Panc1 (cell line): ENCODE measurements at regions not wholly inside any gene's neighbourhood (a gene's known extent, or its start where the extent isn't known, plus 50 kb on each side); places are given as distances from the start of the nearest gene placed in this dataset.

Experiments
- ATAC-seq: fragments of 200-7000 bp; cut with Tn5 transposase; 2 replicates; pipeline ENCODE4 v1.9.1; 2020; ENCODE audit warnings: mild to moderate bottlenecking, moderate library complexity
- BruUV-seq: library from RNA; stranded (reverse); fragments of 400-500 nt; replicated peaks from 2 replicates; lab custom pipeline; 2021; lab: Mats Ljungman, UMichigan
- CTCF ChIA-PET: fragments of 300-600 bp; sonication (Branson Sonifier 250); formaldehyde crosslinking; loops from one replicate; lab custom pipeline; 2022; ENCODE audit warnings: antibody characterized with exemption; lab: Charles Lee
- POLR2A ChIA-PET: fragments of 300-600 bp; sonication (Branson Sonifier 250); formaldehyde crosslinking; loops from one replicate; lab custom pipeline; 2022; ENCODE audit warnings: antibody characterized with exemption; lab: Charles Lee
- DNase-seq: peaks from one replicate; pipeline ENCODE4 v3.0.0-alpha.2; 2010; ENCODE audit warnings: low read depth, low spot score
- H3K27ac ChIP-seq: 2 replicates; pipeline ENCODE4 v1.5.1; 2011; ENCODE audit warnings: mild to moderate bottlenecking, low read length, inconsistent platforms
- H3K27me3 ChIP-seq: fragments of 200-500 bp; sonication (Bioruptor generic); 2 replicates; pipeline ENCODE4 v1.6.0; 2014; ENCODE audit warnings: low read length, inconsistent platforms; ENCODE audit not compliant: control insufficient read depth, insufficient read depth
- H3K36me3 ChIP-seq: fragments of 200-500 bp; sonication (Bioruptor generic); 2 replicates; pipeline ENCODE4 v1.5.1; 2014; ENCODE audit warnings: inconsistent platforms, mild to moderate bottlenecking, low read length, moderate library complexity; ENCODE audit not compliant: control insufficient read depth, insufficient read depth
- H3K4me1 ChIP-seq: 2 replicates; pipeline ENCODE4 v1.5.1; 2011; ENCODE audit warnings: inconsistent platforms, mild to moderate bottlenecking, low read length, moderate library complexity; ENCODE audit not compliant: control insufficient read depth, insufficient read depth
- H3K4me3 ChIP-seq, 2 experiments: 2 replicates each; pipeline ENCODE4 v1.5.1; 2011 to 2012; ENCODE audit warnings: low read depth in 2 of 2, low read length in 2 of 2, mild to moderate bottlenecking in 2 of 2, inconsistent platforms in 1 of 2, moderate library complexity in 1 of 2
- H3K9me3 ChIP-seq: fragments of 200-500 bp; sonication (Bioruptor generic); 2 replicates; pipeline ENCODE4 v1.5.1; 2014; ENCODE audit warnings: low read depth, mild to moderate bottlenecking, inconsistent platforms, low read length, moderate library complexity; ENCODE audit not compliant: control insufficient read depth, insufficient read depth
- POLR2AphosphoS5 ChIP-seq: IDR thresholded peaks from 2 replicates; pipeline ENCODE4 v1.6.1; 2012; ENCODE audit warnings: mild to moderate bottlenecking, low read depth, low read length, moderate library complexity
- SIN3A ChIP-seq: IDR thresholded peaks from 2 replicates; pipeline ENCODE4 v1.6.1; 2012; ENCODE audit warnings: low read depth, mild to moderate bottlenecking, low read length, moderate library complexity, borderline replicate concordance; ENCODE audit not compliant: insufficient read depth
- TCF7L2 ChIP-seq: IDR thresholded peaks from 2 replicates; pipeline ENCODE4 v1.6.1; 2011; ENCODE audit warnings: mild to moderate bottlenecking, low read depth, low read length, inconsistent platforms
- in situ Hi-C: cut with HindIII; loops from 2 replicates; pipeline ENCODE4 v1.10.0; 2016; ENCODE audit warnings: low sequenced_read_pairs, low pct_unique_long_range_greater_than_20kb
- intact Hi-C: fragments of 100-400 bp; cut with micrococcal nuclease; formaldehyde crosslinking; loops from one replicate; pipeline ENCODE4 v1.10.0; 2022; ENCODE audit not compliant: unreplicated experiment
- TF ChIP-seq, protein P1 (sequence below): fragments of 450-650 bp; IDR thresholded peaks from 2 replicates; pipeline ENCODE4 v1.5.1; 2017; ENCODE audit warnings: mild to moderate bottlenecking
- TF ChIP-seq, protein P2 (sequence below), 2 experiments: IDR thresholded peaks; 2 replicates each; pipeline ENCODE4 v1.6.1; 2011 to 2012; ENCODE audit warnings: low read depth in 2 of 2, control low read depth in 1 of 2, low read length in 1 of 2, mild to moderate bottlenecking in 1 of 2, moderate library complexity in 1 of 2; ENCODE audit not compliant: insufficient read depth in 1 of 2

DNA sequence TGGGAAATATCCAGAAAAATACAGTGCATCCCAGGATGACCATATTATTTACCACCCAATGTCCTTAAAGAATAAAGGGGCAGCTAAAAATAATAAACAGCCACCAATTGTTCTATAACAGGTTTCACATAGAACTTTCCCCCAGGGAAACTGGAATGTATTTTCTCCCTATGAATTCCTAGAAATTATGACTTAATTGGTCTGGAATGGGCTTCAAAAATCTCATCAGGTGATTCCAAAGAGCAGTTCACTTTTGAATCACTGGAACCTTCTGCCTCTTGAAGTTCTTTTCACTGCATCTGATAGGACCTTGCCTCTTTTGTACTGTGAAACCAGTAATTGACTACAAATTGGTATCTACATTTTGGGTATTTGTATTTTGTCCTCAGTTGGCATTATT lies 119.3 kb downstream of the ZNF330 start:
- ChIA-PET CTCF (no interaction called here), POLR2A (no interaction called here)
- H3K36me3 ChIP-seq = no peaks in the 10 kb centered on the region
- H3K27me3 ChIP-seq = no peaks in the 10 kb centered on the region
- BruUV-seq = no TSS peak
- DNase-seq = no peak
- TF ChIP-seq TCF7L2 (no peak), SIN3A (no peak), POLR2AphosphoS5 (no peak)
- TF ChIP-seq, protein P1, sequence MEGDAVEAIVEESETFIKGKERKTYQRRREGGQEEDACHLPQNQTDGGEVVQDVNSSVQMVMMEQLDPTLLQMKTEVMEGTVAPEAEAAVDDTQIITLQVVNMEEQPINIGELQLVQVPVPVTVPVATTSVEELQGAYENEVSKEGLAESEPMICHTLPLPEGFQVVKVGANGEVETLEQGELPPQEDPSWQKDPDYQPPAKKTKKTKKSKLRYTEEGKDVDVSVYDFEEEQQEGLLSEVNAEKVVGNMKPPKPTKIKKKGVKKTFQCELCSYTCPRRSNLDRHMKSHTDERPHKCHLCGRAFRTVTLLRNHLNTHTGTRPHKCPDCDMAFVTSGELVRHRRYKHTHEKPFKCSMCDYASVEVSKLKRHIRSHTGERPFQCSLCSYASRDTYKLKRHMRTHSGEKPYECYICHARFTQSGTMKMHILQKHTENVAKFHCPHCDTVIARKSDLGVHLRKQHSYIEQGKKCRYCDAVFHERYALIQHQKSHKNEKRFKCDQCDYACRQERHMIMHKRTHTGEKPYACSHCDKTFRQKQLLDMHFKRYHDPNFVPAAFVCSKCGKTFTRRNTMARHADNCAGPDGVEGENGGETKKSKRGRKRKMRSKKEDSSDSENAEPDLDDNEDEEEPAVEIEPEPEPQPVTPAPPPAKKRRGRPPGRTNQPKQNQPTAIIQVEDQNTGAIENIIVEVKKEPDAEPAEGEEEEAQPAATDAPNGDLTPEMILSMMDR = no peak
- TF ChIP-seq, protein P2, sequence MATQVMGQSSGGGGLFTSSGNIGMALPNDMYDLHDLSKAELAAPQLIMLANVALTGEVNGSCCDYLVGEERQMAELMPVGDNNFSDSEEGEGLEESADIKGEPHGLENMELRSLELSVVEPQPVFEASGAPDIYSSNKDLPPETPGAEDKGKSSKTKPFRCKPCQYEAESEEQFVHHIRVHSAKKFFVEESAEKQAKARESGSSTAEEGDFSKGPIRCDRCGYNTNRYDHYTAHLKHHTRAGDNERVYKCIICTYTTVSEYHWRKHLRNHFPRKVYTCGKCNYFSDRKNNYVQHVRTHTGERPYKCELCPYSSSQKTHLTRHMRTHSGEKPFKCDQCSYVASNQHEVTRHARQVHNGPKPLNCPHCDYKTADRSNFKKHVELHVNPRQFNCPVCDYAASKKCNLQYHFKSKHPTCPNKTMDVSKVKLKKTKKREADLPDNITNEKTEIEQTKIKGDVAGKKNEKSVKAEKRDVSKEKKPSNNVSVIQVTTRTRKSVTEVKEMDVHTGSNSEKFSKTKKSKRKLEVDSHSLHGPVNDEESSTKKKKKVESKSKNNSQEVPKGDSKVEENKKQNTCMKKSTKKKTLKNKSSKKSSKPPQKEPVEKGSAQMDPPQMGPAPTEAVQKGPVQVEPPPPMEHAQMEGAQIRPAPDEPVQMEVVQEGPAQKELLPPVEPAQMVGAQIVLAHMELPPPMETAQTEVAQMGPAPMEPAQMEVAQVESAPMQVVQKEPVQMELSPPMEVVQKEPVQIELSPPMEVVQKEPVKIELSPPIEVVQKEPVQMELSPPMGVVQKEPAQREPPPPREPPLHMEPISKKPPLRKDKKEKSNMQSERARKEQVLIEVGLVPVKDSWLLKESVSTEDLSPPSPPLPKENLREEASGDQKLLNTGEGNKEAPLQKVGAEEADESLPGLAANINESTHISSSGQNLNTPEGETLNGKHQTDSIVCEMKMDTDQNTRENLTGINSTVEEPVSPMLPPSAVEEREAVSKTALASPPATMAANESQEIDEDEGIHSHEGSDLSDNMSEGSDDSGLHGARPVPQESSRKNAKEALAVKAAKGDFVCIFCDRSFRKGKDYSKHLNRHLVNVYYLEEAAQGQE (IDR thresholded peaks at IDR 0.05; ENCODE audit: insufficient read depth in 1 of 2, low read depth in 2 of 2, low read length in 1 of 2) = no peak
- in situ Hi-C loops = no loop called here
- no peak overlapping the region for H3K27ac ChIP-seq
- H3K4me1 ChIP-seq = no peaks in the 10 kb centered on the region; the same call in 1 of the 2 replicates
- ATAC-seq = no peak
- no peak overlapping the region for H3K4me3 ChIP-seq
- no peaks in the 10 kb centered on the region for H3K9me3 ChIP-seq
- intact Hi-C loops = loop anchor here (10.0 kb wide), 1 partner anchor 375 kb away; no protein-coding TSS in a partner anchor

DNA sequence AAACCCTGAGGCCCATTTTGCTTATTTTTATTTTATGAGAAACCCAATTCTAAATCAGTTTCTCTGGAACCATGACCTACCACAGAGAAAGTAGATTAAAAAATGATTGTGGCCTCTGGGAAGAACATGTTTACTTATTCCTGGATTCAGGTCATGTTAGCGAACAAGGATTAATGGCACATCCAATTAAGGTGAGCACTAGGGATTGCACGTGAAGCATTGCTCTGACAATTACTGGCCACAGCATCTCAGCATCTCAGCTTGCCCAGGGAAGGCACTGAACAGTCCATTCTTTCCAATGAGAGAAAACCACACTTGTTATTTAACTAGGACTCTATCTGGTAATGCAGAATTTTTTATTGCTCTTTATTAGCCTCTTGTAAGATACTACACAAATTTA lies 119.8 kb downstream of the ZNF330 start:
- ChIA-PET POLR2A (no interaction called here), CTCF (no interaction called here)
- TF ChIP-seq TCF7L2 (no peak), SIN3A (no peak), POLR2AphosphoS5 (no peak)
- TF ChIP-seq, protein P1 = no peak
- TF ChIP-seq, protein P2 (IDR thresholded peaks at IDR 0.05; ENCODE audit: insufficient read depth in 1 of 2, low read depth in 2 of 2, low read length in 1 of 2) = no peak
- no peaks in the 10 kb centered on the region for H3K27me3 ChIP-seq
- H3K4me1 ChIP-seq = no peaks in the 10 kb centered on the region; the same call in 1 of the 2 replicates
- intact Hi-C loops (loop anchor here (10.0 kb wide), 1 partner anchor 374 kb away; no protein-coding TSS in a partner anchor), in situ Hi-C loops (no loop called here)
- no peak overlapping the region for H3K4me3 ChIP-seq
- BruUV-seq = no TSS peak
- DNase-seq (no peak), ATAC-seq (no peak)
- no peaks in the 10 kb centered on the region for H3K9me3 ChIP-seq
- no peaks in the 10 kb centered on the region for H3K36me3 ChIP-seq
- no peak overlapping the region for H3K27ac ChIP-seq
